ENCODE measurements at regions not wholly inside any gene's neighbourhood (a gene's known extent, or its start where the extent isn't known, plus 50 kb on each side); places are given as distances from the start of the nearest gene placed in this dataset.

- Histone ChIP-seq H3K36me3 (ENCODE audit: control insufficient read depth, insufficient read depth, low read length) (no peaks in the 10 kb centered on the region), H3K27ac (ENCODE audit: low read depth, low read length) (no peak overlapping the region), H3K4me1 (ENCODE audit: control insufficient read depth, insufficient read depth, low read length) (no peaks in the 10 kb centered on the region), H3K9ac (ENCODE audit: low read length) (no peak overlapping the region), H3K27me3 (ENCODE audit: control insufficient read depth, insufficient read depth, low read length) (no peaks in the 10 kb centered on the region), H3K4me3 (ENCODE audit: low read length) (no peak overlapping the region)
These were observed 252.4 kb upstream of the ZNF521 start for GRCh38 chr18:25604196-25604893.

- Histone ChIP-seq H3K4me1 (ENCODE audit: control insufficient read depth, insufficient read depth, low read length) (no peaks in the 10 kb centered on the region), H3K36me3 (ENCODE audit: control insufficient read depth, insufficient read depth, low read length) (no peaks in the 10 kb centered on the region), H3K27me3 (ENCODE audit: control insufficient read depth, insufficient read depth, low read length) (no peaks in the 10 kb centered on the region), H3K4me3 (ENCODE audit: low read length) (no peak overlapping the region), H3K9ac (ENCODE audit: low read length) (no peak overlapping the region), H3K27ac (ENCODE audit: low read depth, low read length) (no peak overlapping the region)
These were observed 247.5 kb upstream of the ZNF521 start for GRCh38 chr18:25599443-25599842.

- no peaks in the 10 kb centered on the region for H3K27me3 ChIP-seq (ENCODE audit: control insufficient read depth, insufficient read depth, low read length)
- no peaks in the 10 kb centered on the region for H3K4me1 ChIP-seq (ENCODE audit: control insufficient read depth, insufficient read depth, low read length)
- no peak overlapping the region for H3K4me3 ChIP-seq (ENCODE audit: low read length)
- no peaks in the 10 kb centered on the region for H3K36me3 ChIP-seq (ENCODE audit: control insufficient read depth, insufficient read depth, low read length)
- no peak overlapping the region for H3K9ac ChIP-seq (ENCODE audit: low read length)
- no peak overlapping the region for H3K27ac ChIP-seq (ENCODE audit: low read depth, low read length)
These were observed 245.5 kb upstream of the ZNF521 start for GRCh38 chr18:25597476-25597875.

GRCh38 chr18:25595274-25596060, 243.5 kb upstream of the ZNF521 start:
- no peaks in the 10 kb centered on the region for H3K4me1 ChIP-seq (ENCODE audit: control insufficient read depth, insufficient read depth, low read length)
- no peak overlapping the region for H3K4me3 ChIP-seq (ENCODE audit: low read length)
- H3K27me3 ChIP-seq (ENCODE audit: control insufficient read depth, insufficient read depth, low read length), result no peaks in the 10 kb centered on the region
- H3K9ac ChIP-seq (ENCODE audit: low read length), result no peak overlapping the region
- H3K36me3 ChIP-seq (ENCODE audit: control insufficient read depth, insufficient read depth, low read length), result no peaks in the 10 kb centered on the region
- no peak overlapping the region for H3K27ac ChIP-seq (ENCODE audit: low read depth, low read length)

- no peak overlapping the region for H3K4me3 ChIP-seq (ENCODE audit: low read length)
- H3K4me1 ChIP-seq (ENCODE audit: control insufficient read depth, insufficient read depth, low read length), result no peaks in the 10 kb centered on the region
- no peak overlapping the region for H3K9ac ChIP-seq (ENCODE audit: low read length)
- no peaks in the 10 kb centered on the region for H3K27me3 ChIP-seq (ENCODE audit: control insufficient read depth, insufficient read depth, low read length)
- no peaks in the 10 kb centered on the region for H3K36me3 ChIP-seq (ENCODE audit: control insufficient read depth, insufficient read depth, low read length)
- no peak overlapping the region for H3K27ac ChIP-seq (ENCODE audit: low read depth, low read length)
These were observed 242.4 kb upstream of the ZNF521 start for GRCh38 chr18:25594351-25594750.

GRCh38 chr18:25592804-25593360, 240.9 kb upstream of the ZNF521 start:
- no peak overlapping the region for H3K27ac ChIP-seq (ENCODE audit: low read depth, low read length)
- no peaks in the 10 kb centered on the region for H3K27me3 ChIP-seq (ENCODE audit: control insufficient read depth, insufficient read depth, low read length)
- H3K4me1 ChIP-seq (ENCODE audit: control insufficient read depth, insufficient read depth, low read length), result no peaks in the 10 kb centered on the region
- H3K4me3 ChIP-seq (ENCODE audit: low read length), result no peak overlapping the region
- no peaks in the 10 kb centered on the region for H3K36me3 ChIP-seq (ENCODE audit: control insufficient read depth, insufficient read depth, low read length)
- H3K9ac ChIP-seq (ENCODE audit: low read length), result no peak overlapping the region

GRCh38 chr18:25590456-25590855, 238.5 kb upstream of the ZNF521 start:
- no peaks in the 10 kb centered on the region for H3K4me1 ChIP-seq (ENCODE audit: control insufficient read depth, insufficient read depth, low read length)
- no peak overlapping the region for H3K9ac ChIP-seq (ENCODE audit: low read length)
- H3K27me3 ChIP-seq (ENCODE audit: control insufficient read depth, insufficient read depth, low read length), result no peaks in the 10 kb centered on the region
- no peaks in the 10 kb centered on the region for H3K36me3 ChIP-seq (ENCODE audit: control insufficient read depth, insufficient read depth, low read length)
- no peak overlapping the region for H3K27ac ChIP-seq (ENCODE audit: low read depth, low read length)
- no peak overlapping the region for H3K4me3 ChIP-seq (ENCODE audit: low read length)

GRCh38 chr18:25587545-25587944, 235.6 kb upstream of the ZNF521 start:
- Histone ChIP-seq H3K36me3 (ENCODE audit: control insufficient read depth, insufficient read depth, low read length) (no peaks in the 10 kb centered on the region), H3K4me3 (ENCODE audit: low read length) (no peak overlapping the region), H3K27me3 (ENCODE audit: control insufficient read depth, insufficient read depth, low read length) (no peaks in the 10 kb centered on the region)

GRCh38 chr18:25568986-25569385, 217.0 kb upstream of the ZNF521 start:
- no peak overlapping the region for H3K27ac ChIP-seq (ENCODE audit: low read depth, low read length)
- H3K4me1 ChIP-seq (ENCODE audit: control insufficient read depth, insufficient read depth, low read length), result no peaks in the 10 kb centered on the region
- no peaks in the 10 kb centered on the region for H3K36me3 ChIP-seq (ENCODE audit: control insufficient read depth, insufficient read depth, low read length)
- no peaks in the 10 kb centered on the region for H3K27me3 ChIP-seq (ENCODE audit: control insufficient read depth, insufficient read depth, low read length)
- H3K9ac ChIP-seq (ENCODE audit: low read length), result no peak overlapping the region
- H3K4me3 ChIP-seq (ENCODE audit: low read length), result no peak overlapping the region

More at GRCh38 chr18:25587545-25587944, 235.6 kb upstream of the ZNF521 start:
- no peak overlapping the region for H3K9ac ChIP-seq (ENCODE audit: low read length)
- no peak overlapping the region for H3K27ac ChIP-seq (ENCODE audit: low read depth, low read length)
- no peaks in the 10 kb centered on the region for H3K4me1 ChIP-seq (ENCODE audit: control insufficient read depth, insufficient read depth, low read length)

GRCh38 chr18:25563816-25564683, 212.1 kb upstream of the ZNF521 start:
- no peaks in the 10 kb centered on the region for H3K36me3 ChIP-seq (ENCODE audit: control insufficient read depth, insufficient read depth, low read length)
- H3K27ac ChIP-seq (ENCODE audit: low read depth, low read length), result no peak overlapping the region
- no peaks in the 10 kb centered on the region for H3K4me1 ChIP-seq (ENCODE audit: control insufficient read depth, insufficient read depth, low read length)
- H3K4me3 ChIP-seq (ENCODE audit: low read length), result no peak overlapping the region
- no peak overlapping the region for H3K9ac ChIP-seq (ENCODE audit: low read length)
- H3K27me3 ChIP-seq (ENCODE audit: control insufficient read depth, insufficient read depth, low read length), result no peaks in the 10 kb centered on the region

GRCh38 chr18:25563346-25563745, 211.4 kb upstream of the ZNF521 start:
- no peaks in the 10 kb centered on the region for H3K36me3 ChIP-seq (ENCODE audit: control insufficient read depth, insufficient read depth, low read length)
- no peaks in the 10 kb centered on the region for H3K27me3 ChIP-seq (ENCODE audit: control insufficient read depth, insufficient read depth, low read length)
- no peak overlapping the region for H3K27ac ChIP-seq (ENCODE audit: low read depth, low read length)
- no peak overlapping the region for H3K4me3 ChIP-seq (ENCODE audit: low read length)
- no peak overlapping the region for H3K9ac ChIP-seq (ENCODE audit: low read length)
- H3K4me1 ChIP-seq (ENCODE audit: control insufficient read depth, insufficient read depth, low read length), result no peaks in the 10 kb centered on the region

- Histone ChIP-seq H3K36me3 (ENCODE audit: control insufficient read depth, insufficient read depth, low read length) (no peaks in the 10 kb centered on the region), H3K27me3 (ENCODE audit: control insufficient read depth, insufficient read depth, low read length) (no peaks in the 10 kb centered on the region), H3K4me1 (ENCODE audit: control insufficient read depth, insufficient read depth, low read length) (no peaks in the 10 kb centered on the region), H3K27ac (ENCODE audit: low read depth, low read length) (no peak overlapping the region), H3K9ac (ENCODE audit: low read length) (no peak overlapping the region), H3K4me3 (ENCODE audit: low read length) (no peak overlapping the region)
These were observed 210.0 kb upstream of the ZNF521 start for GRCh38 chr18:25561918-25562317.
